ENCODE measurements at regions not wholly inside any gene's neighbourhood (a gene's known extent, or its start where the extent isn't known, plus 50 kb on each side); places are given as distances from the start of the nearest gene placed in this dataset.

DNA sequence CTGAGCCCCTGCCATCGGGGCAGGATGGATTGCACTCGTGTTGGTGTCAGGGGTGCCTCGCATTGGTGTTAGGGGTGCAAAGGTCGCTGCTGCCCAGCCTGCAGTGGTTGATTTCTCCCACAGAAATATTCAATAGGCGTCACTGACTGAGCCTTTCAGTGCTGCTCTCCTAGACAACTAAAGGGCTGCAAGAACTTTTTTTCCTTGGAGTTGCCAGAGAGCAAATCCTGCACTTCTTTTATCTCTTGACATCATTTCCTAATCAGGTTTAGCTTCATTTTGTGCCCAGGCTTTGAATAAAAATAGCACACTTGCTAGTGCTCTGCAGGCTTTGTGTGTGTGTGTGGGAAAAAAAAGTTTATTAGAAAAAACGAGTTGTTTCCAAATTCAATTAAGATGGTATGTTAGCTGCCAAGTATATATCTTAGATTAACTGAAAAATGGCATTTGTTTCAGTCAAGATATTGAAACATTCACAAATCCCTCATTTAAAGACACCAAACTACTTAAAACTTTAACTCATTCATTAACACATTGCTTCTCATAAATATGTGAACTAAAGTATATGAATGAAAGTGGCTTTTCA lies 125.6 kb downstream of the SOCS6 start:
- no peaks in the 10 kb centered on the region for H3K9me2 ChIP-seq (replicated peaks; ENCODE audit: insufficient read depth, low read length)

DNA sequence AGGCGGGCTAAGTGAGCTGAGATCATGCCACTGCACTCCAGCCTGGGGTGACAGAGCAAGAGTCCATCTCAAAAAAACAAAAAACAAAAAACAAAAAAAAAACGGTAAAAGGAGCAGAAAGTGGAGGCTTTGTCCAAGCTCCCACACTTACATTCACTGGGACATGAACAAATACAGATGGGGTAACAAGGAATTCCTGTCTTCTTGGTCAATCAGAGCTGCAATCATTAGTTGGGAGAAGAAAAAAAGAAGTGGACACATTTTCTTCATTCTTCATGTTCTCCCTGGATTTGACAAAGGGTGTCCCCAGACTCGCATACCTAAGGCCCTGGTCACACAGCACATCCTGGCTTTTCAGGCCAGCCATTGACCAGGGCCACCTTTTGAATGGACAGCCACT lies 124.6 kb downstream of the SOCS6 start:
- H3K4me1 ChIP-seq (ENCODE audit: low read length), result no peaks in the 10 kb centered on the region

More for the DNA sequence above, 125.6 kb downstream of the SOCS6 start:
- Histone ChIP-seq H4K20me1 (ENCODE audit: insufficient read depth, low read length) (no peaks in the 10 kb centered on the region), H3K79me2 (ENCODE audit: low read length) (no peaks in the 10 kb centered on the region), H3K4me2 (ENCODE audit: low read depth, low read length) (no peak overlapping the region), H3K4me1 (ENCODE audit: low read length) (no peaks in the 10 kb centered on the region), H3K9ac (ENCODE audit: low read length) (no peak overlapping the region), H3K4me3 (ENCODE audit: low read length) (no peak overlapping the region), H3K27me3 (replicated peaks; ENCODE audit: insufficient read depth, low read length) (no peaks in the 10 kb centered on the region), H3F3A (ENCODE audit: insufficient read depth, low read length) (no peaks in the 10 kb centered on the region), H3K27ac (ENCODE audit: low read length) (no peak overlapping the region), H3K36me3 (replicated peaks; ENCODE audit: insufficient read depth, low read length) (no peaks in the 10 kb centered on the region), H3K9me3 (replicated peaks; ENCODE audit: insufficient read depth, low read length) (no peaks in the 10 kb centered on the region), H2AFZ (ENCODE audit: low read length) (no peak overlapping the region)
- TF ChIP-seq, protein P1, sequence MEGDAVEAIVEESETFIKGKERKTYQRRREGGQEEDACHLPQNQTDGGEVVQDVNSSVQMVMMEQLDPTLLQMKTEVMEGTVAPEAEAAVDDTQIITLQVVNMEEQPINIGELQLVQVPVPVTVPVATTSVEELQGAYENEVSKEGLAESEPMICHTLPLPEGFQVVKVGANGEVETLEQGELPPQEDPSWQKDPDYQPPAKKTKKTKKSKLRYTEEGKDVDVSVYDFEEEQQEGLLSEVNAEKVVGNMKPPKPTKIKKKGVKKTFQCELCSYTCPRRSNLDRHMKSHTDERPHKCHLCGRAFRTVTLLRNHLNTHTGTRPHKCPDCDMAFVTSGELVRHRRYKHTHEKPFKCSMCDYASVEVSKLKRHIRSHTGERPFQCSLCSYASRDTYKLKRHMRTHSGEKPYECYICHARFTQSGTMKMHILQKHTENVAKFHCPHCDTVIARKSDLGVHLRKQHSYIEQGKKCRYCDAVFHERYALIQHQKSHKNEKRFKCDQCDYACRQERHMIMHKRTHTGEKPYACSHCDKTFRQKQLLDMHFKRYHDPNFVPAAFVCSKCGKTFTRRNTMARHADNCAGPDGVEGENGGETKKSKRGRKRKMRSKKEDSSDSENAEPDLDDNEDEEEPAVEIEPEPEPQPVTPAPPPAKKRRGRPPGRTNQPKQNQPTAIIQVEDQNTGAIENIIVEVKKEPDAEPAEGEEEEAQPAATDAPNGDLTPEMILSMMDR (IDR thresholded peaks at IDR 0.05; ENCODE audit: low read length), result no peak
- TF ChIP-seq EZH2phosphoT487 (IDR thresholded peaks at IDR 0.05; ENCODE audit: low read length) (no peak), EZH2 (optimal IDR thresholded peaks at IDR 0.05; ENCODE audit: low read depth, low read length) (no peak)
- no peak for DNase-seq

DNA sequence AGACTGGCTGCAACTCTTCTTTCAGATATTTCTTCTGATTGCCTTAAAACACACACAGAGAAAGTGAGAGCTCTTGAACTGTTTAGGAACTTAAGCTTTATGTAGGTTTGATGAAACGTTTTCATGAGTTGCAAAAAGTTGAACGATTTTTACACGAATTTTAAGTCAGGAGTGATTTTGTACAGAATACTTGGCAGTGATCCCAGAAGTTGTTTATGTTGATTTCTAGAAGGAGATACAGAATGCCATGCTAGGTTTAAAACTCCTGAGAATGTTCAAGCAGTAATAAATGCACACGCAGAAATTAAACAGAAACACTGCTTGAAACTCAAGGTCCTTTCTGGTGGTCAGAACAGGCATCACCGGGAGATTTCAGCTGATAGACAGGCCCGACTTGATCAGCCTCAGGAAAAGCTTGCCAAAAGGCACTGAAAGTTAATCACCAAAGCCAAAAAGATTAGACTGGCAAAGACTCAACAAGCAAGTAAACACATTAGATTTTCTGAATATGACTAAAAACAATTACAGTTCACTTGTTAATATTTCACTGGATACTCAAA lies 123.1 kb downstream of the SOCS6 start:
- no peak for DNase-seq
- H3K4me1 ChIP-seq (ENCODE audit: low read length), result no peaks in the 10 kb centered on the region
- H3K79me2 ChIP-seq (ENCODE audit: low read length), result no peaks in the 10 kb centered on the region
- no peaks in the 10 kb centered on the region for H3K9me3 ChIP-seq (replicated peaks; ENCODE audit: insufficient read depth, low read length)
- no peak overlapping the region for H2AFZ ChIP-seq (ENCODE audit: low read length)
- H3K9me2 ChIP-seq (replicated peaks; ENCODE audit: insufficient read depth, low read length), result no peaks in the 10 kb centered on the region
- H3K4me3 ChIP-seq (ENCODE audit: low read length), result no peak overlapping the region
- H3K27ac ChIP-seq (ENCODE audit: low read length), result no peak overlapping the region
- H3K27me3 ChIP-seq (replicated peaks; ENCODE audit: insufficient read depth, low read length), result no peaks in the 10 kb centered on the region
- H3F3A ChIP-seq (ENCODE audit: insufficient read depth, low read length), result no peaks in the 10 kb centered on the region
- H3K4me2 ChIP-seq (ENCODE audit: low read depth, low read length), result no peak overlapping the region
- TF ChIP-seq EZH2 (optimal IDR thresholded peaks at IDR 0.05; ENCODE audit: low read depth, low read length) (no peak), EZH2phosphoT487 (IDR thresholded peaks at IDR 0.05; ENCODE audit: low read length) (no peak)
- TF ChIP-seq, protein P1 (IDR thresholded peaks at IDR 0.05; ENCODE audit: low read length), result no peak
- no peaks in the 10 kb centered on the region for H4K20me1 ChIP-seq (ENCODE audit: insufficient read depth, low read length)
- H3K36me3 ChIP-seq (replicated peaks; ENCODE audit: insufficient read depth, low read length), result no peaks in the 10 kb centered on the region
- no peak overlapping the region for H3K9ac ChIP-seq (ENCODE audit: low read length)

More for the DNA sequence above, 124.6 kb downstream of the SOCS6 start:
- H3K4me3 ChIP-seq (ENCODE audit: low read length), result no peak overlapping the region
- no peak overlapping the region for H3K4me2 ChIP-seq (ENCODE audit: low read depth, low read length)
- no peak for TF ChIP-seq EZH2 (optimal IDR thresholded peaks at IDR 0.05; ENCODE audit: low read depth, low read length)
- TF ChIP-seq EZH2phosphoT487 (IDR thresholded peaks at IDR 0.05; ENCODE audit: low read length), result no peak
- TF ChIP-seq, protein P1 (IDR thresholded peaks at IDR 0.05; ENCODE audit: low read length), result no peak
- no peak overlapping the region for H3K9ac ChIP-seq (ENCODE audit: low read length)
- no peaks in the 10 kb centered on the region for H3K9me2 ChIP-seq (replicated peaks; ENCODE audit: insufficient read depth, low read length)
- no peak overlapping the region for H2AFZ ChIP-seq (ENCODE audit: low read length)
- H3K79me2 ChIP-seq (ENCODE audit: low read length), result no peaks in the 10 kb centered on the region
- H3K27me3 ChIP-seq (replicated peaks; ENCODE audit: insufficient read depth, low read length), result no peaks in the 10 kb centered on the region
- no peaks in the 10 kb centered on the region for H3K9me3 ChIP-seq (replicated peaks; ENCODE audit: insufficient read depth, low read length)
- H3K36me3 ChIP-seq (replicated peaks; ENCODE audit: insufficient read depth, low read length), result no peaks in the 10 kb centered on the region
- H3F3A ChIP-seq (ENCODE audit: insufficient read depth, low read length), result no peaks in the 10 kb centered on the region
- H3K27ac ChIP-seq (ENCODE audit: low read length), result no peak overlapping the region
- DNase-seq, result no peak
- H4K20me1 ChIP-seq (ENCODE audit: insufficient read depth, low read length), result no peaks in the 10 kb centered on the region
